CD4-positive, alpha-beta T cell treated with Interleukin-2 at 100 ng/mL for 4 hours (primary cell): ENCODE measurements at regions not wholly inside any gene's neighbourhood (a gene's known extent, or its start where the extent isn't known, plus 50 kb on each side); places are given as distances from the start of the nearest gene placed in this dataset.
"Not testable (repeated sequence)": the region's sequence is repeated elsewhere in the genome, so short reads cannot be mapped to it uniquely, and the experiment has no call there.

Experiments used
- DNase-seq: peaks from one replicate; pipeline ENCODE4 v3.0.0-alpha.2; 2020; ENCODE audit warnings: low spot score

- DNase-seq = not testable (repeated sequence)
These were observed 110.1 kb upstream of the FOXD4L5 start for GRCh38 chr9:65395121-65395520.

- not testable (repeated sequence) for DNase-seq
These were observed 108.3 kb upstream of the FOXD4L5 start for GRCh38 chr9:65393111-65393810.

DNA sequence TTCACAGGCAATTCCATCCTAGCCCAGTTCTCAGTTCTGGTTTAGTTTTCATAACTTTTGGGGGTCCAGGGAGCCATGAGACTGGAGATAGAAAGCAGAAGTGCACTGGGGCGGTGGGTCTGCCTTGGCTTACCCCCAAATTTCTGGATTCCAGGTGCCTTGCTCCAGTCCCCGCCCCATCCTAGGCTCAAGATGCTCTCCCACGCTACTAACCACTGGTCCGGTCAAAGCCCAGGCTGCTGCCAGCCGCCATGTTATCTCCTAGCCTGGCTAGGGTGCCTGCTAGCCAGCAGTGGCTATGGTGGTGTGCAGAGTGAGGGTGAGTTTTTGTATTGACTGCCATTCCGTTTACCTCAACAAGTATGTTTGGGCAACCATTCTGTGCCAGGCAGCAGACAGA, 107.6 kb upstream of the FOXD4L5 start:
- DNase-seq = not testable (repeated sequence)

DNA sequence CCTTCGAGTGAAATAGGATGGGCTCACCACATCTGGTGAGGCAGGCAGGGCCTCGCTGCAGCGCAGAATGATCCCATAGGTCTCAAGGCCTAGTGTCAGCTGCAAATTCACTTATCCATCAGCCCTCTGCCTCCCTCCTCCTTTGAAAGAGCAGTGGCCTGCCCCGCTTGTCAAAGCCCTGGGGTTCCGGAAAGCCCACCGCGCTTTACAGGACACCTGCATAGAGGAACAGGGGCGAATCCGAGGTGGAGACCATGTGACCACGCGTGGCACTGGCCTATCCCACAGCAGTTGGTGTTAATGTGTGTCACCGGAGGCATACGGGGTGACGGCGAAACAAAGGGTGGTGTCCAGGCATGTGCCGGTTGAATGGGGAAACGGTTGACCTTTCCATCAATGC, 104.7 kb upstream of the FOXD4L5 start:
- peak; percentile 9 for DNase-seq

DNA sequence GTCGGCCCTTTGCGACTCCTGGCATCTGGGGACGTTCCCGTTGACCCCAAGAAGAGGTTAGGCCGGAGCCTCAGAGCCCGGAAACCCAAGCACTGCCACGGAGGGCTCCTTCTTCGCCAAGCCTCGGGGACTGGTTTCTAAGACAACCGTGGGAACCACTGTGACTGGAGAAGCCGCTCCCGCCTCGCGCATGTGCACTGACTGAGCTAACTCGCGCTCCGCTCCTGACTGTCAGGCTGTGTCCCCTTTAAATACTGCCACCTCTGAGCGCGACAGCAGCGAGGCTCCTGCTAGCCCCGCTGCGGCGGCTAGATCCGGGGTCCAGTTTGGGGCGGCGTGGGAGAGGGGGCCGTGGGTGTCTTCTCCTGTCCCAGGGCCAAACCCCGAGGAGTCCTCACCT, 104.2 kb upstream of the FOXD4L5 start:
- not testable (repeated sequence) for DNase-seq

GRCh38 chr9:65386699-65387098, 101.7 kb upstream of the FOXD4L5 start:
- DNase-seq = peak; percentile 72

DNA sequence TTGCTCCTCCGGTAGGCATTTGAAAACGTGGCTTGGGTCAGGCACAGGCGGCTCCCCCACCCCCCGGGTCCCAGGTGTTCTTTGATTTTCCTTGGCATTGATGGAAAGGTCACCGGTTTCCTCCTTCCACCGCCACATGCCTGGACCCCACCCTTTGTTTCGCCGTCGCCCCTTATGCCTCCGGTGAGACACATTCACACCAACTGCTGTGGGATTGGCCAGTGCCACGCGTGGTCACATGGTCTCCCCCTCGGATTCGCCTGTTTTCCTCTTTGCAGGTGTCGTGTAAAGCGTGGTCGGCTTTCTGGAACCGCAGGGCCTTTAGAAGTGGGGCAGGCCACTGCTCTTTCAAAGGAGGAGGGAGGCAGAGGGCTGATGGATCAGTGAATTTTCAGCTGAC, 101.2 kb upstream of the FOXD4L5 start:
- not testable (repeated sequence) for DNase-seq

GRCh38 chr9:65385655-65386024, 100.6 kb upstream of the FOXD4L5 start:
- DNase-seq = not testable (repeated sequence)

GRCh38 chr9:65384759-65385654, 100.0 kb upstream of the FOXD4L5 start:
- not testable (repeated sequence) for DNase-seq

GRCh38 chr9:65384066-65384465, 99.1 kb upstream of the FOXD4L5 start:
- not testable (repeated sequence) for DNase-seq

DNA sequence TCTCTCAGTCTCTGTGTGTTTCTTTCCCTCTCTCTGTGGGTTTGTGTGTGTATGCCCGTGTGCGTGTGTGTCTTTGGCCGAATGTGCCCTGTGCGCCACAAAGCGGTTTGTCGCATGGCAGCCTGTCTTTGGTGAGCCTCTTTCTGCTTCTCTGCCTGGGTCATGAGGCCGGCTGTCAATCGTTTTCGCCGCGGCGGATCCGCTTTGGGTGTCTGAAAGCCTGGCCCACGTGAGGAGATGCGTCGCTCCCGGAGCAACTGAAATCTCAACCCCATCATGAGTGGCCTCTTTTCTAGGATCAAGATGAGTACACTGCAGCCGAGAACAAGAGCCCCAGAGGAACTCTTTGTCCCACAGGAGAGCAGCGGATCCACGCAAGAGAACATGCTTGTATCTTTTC, 98.6 kb upstream of the FOXD4L5 start:
- not testable (repeated sequence) for DNase-seq

- DNase-seq = not testable (repeated sequence)
These were observed 97.8 kb upstream of the FOXD4L5 start for GRCh38 chr9:65382701-65383318.
